Posterior vena cava (tissue), 2 donors: ENCODE measurements at regions not wholly inside any gene's neighbourhood (a gene's known extent, or its start where the extent isn't known, plus 50 kb on each side); places are given as distances from the start of the nearest gene placed in this dataset.

Source experiments
- DNase-seq: peaks from one replicate; pipeline ENCODE4 v3.0.0-alpha.2; 2020; ENCODE audit warnings: low spot score
- intact Hi-C, 2 donors: fragments of 100-400 bp; cut with DNase I; formaldehyde crosslinking; loops; one replicate each; pipeline versions ENCODE4 v1.14.1 to v1.14.2; 2022 to 2023
- donor health status: DM: yes; HTN: yes; CAD: no.
- donor health status: DM: yes; HTN: yes; CAD: no.

- intact Hi-C loops: no loop called here
- DNase-seq: no peak
Measured at GRCh38 chr13:40494946-40495620, 171.4 kb downstream of the FOXO1 start.

GRCh38 chr13:40495621-40496001, 170.8 kb downstream of the FOXO1 start:
- DNase-seq: no peak
- intact Hi-C loops: no loop called here

GRCh38 chr13:40496035-40496810, 170.2 kb downstream of the FOXO1 start:
- no peak for DNase-seq
- intact Hi-C loops: no loop called here

GRCh38 chr13:40498461-40498860, 168.0 kb downstream of the FOXO1 start:
- no peak for DNase-seq
- intact Hi-C loops: no loop called here

GRCh38 chr13:40502236-40502635, 164.2 kb downstream of the FOXO1 start:
- intact Hi-C loops: no loop called here
- no peak for DNase-seq

- intact Hi-C loops: no loop called here
- DNase-seq: no peak
Measured at GRCh38 chr13:40503011-40503410, 163.4 kb downstream of the FOXO1 start.

GRCh38 chr13:40503966-40504591, 162.4 kb downstream of the FOXO1 start:
- no peak for DNase-seq

GRCh38 chr13:40504641-40505040, 161.8 kb downstream of the FOXO1 start:
- no peak for DNase-seq
- intact Hi-C loops: no loop called here

More at GRCh38 chr13:40503966-40504591, 162.4 kb downstream of the FOXO1 start:
- intact Hi-C loops: no loop called here

GRCh38 chr13:40505196-40505595, 161.2 kb downstream of the FOXO1 start:
- intact Hi-C loops: no loop called here
- no peak for DNase-seq
